HG03442 (cell line): ENCODE measurements at regions not wholly inside any gene's neighbourhood (a gene's known extent, or its start where the extent isn't known, plus 50 kb on each side); places are given as distances from the start of the nearest gene placed in this dataset.

Source experiments
- ATAC-seq: cut with Tn5 transposase; IDR thresholded peaks from one replicate; pipeline ENCODE4 v1.9.1; 2021; ENCODE audit warnings: mild to moderate bottlenecking, moderate library complexity; ENCODE audit not compliant: unreplicated experiment

DNA sequence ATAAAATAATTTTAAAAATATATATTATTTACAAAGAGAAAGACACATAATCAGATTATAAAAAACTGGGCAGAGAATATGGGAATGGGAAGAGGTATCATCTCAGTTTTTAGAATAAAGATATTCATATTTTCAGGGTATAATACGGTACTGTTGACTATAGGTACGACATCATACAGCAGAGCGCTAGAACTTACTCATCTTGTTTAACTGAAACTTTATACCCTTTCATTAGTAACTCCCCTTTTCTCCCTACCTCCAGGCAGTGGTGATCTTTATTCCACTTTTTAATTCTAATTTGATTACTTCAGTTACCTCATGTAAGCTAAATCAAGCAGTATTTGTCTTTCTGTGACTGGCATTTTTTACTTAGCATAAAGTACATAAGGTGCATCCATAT lies 742.1 kb downstream of the MTRR start:
- no peak for ATAC-seq

DNA sequence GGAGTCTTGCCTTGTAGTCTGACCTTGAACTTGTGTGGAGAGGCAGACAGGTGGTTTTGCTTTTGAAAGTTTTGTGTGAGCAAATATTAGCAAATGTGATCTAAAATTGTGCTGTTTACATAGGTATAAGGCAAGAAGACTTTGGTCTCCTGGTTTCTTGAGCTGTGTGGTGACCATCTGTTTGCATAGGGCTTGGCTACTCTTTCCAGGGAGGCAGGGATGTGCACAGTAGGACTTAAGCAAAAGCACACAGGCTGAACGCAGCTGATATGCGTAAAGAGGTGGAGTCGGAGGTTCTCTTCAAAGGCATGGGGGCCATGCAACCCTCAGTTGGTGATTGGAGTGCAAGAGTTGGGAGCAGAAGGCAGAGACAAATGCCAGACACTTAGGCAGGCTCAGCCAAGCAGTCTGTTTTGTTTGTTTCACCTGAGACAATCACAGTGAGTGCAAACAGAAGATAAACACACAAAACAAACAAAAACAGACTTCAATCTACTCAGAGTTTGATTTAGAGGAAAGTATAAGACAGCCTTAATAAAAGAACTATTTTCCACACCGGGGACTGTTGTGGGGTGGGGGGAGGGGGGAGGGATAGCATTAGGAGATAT lies 744.2 kb downstream of the MTRR start:
- no peak for ATAC-seq

DNA sequence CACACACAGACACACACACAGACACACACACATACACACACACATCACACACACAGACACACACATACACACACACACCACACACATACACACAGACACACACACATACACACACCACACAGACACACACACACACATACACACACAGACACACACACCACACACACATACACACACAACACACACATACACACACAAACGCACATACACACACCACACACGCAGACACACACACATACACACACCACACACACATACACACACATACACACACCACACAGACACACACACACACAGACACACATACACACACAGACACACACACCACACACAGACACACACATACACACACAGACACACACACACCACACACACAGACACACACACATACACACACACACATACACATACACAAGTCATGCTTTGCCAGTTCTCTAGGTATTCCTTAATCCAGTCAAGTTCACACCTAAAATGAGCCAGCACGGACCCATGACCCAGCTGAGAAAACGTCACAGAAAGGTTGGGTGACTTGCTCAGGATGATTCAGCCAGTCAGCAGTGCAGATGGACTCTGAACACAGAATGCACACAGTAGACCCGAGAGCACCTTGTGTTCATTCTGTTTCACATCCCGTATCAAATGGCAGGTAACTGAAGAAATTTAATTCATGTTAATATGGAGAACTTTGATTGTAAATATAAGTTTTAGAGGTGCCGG lies 746.4 kb downstream of the MTRR start:
- ATAC-seq: no peak

DNA sequence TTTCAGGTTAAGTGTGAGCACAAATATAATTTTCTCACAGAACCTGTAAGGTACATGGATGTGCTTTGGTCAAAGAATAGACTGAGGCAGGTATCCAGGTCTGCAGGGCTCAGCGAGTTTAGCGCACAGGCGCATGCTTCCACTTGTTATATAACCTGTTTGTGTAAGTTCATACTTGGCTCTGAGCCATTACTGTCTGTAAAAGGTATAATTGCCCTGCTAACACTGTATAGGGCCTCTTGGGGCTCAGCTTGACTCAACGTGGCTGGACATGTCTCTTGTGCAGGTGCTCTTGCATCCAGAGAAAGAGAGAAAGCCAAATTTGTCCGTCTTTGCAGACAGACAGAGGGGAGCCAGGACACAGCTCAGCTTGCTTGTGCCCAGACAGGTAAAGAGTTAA lies 759.6 kb downstream of the MTRR start:
- ATAC-seq: no peak

DNA sequence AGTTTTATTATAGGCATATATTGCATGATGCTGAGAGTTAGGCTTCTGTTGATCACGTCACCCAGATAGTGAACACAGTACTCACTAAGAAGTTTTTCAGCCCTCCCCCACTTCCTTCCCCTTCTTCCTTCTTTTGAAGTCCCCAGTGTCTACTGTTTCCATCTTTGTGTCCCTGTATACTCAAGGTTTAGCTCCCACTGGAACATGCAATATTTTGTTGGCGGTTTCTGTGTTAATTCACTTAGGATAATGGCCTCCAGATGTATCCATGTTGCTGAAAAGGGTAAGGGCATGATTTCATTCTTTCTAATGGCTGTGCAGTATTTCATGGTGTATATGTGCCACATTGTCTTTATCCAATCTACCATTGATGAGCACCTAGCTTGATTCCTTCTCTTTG lies 764.3 kb downstream of the MTRR start:
- ATAC-seq: no peak

DNA sequence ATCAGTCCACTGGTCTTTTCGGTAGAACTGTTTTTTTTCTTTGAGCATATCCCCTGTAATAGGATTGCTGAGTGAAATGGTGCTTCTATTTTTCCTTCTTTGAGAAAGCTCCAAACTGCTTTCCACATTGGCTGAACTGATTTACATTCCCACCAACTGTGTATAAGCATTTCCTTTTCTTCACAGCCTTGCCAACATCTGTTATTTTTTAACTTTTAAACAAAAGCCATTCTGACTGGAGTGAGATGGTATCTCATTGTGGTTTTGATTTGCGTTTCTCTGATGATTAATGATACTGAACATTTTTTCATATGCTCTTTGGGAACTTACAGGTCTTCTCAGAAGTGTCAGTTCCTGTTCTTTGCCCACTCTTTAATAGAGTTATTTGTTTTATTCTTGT lies 764.7 kb downstream of the MTRR start:
- no peak for ATAC-seq

DNA sequence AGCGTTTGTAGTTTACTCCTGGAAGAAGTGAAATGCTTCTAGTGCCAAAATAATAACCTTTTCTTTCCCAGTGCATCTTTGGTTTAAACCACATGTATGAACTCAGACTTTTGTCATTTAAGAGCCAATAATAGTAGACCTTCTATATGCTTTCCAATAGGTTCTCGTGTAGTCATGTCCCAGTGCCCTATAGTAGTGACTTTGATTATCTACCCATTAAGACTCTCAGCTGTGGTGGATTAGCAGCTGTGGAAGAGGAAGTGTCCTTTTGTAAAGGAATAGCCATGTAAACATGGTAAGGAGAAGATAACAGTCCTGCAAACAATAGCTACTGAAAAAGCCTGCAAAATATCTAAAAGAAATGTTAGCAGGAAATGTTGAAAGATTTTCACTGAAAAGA lies 765.3 kb downstream of the MTRR start:
- ATAC-seq: no peak

DNA sequence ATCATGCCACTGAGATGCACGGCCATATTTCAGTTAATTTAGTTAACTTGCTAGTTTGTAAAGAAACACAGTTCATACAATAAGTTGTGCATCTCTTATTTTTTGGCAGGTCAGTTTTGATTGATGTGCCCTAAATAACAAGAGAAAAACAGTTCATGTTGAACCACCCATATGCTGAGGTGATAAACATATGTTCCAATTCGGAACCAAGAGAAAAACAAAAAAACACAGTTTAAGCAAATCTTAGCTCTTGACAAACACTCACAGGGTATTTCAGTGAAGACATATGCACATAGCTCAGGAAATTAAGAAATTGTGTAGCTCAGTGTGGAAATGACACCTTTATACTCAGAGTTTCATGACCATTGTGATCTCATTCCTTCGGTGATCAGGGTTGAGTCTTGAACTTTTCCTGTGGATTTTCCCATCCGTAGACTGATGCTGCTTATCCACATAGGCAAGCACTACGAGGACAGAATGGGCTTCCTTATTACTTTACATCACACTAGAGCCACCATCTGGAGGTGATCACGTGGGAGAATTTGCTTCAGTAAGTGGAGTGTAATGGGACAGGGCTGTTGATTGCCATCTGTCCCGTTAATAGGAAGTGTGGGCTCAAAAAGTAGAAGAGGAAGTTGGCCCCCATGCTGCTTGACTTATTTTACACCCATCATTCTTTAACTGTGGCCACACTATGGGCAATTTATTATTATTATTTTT lies 773.0 kb downstream of the MTRR start:
- ATAC-seq: no peak

DNA sequence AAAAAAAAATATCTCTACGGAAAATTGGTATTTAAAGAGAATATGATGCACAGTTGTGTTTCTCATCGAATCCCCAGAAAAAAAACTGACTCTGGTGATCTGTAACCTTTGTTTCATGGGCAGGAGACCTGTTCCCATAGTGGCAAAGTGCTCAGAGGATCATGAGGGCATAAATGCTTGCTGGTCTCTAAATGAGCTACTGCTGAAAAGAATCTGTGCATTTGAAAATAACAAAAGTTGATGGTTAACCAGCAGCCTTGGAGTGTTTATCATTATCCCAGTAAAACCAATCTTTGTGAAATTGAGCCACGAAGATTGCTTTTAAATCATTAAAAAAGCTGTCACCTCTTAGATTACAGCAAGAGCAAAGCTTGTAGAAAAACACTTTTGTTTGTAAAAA lies 775.4 kb downstream of the MTRR start:
- no peak for ATAC-seq

DNA sequence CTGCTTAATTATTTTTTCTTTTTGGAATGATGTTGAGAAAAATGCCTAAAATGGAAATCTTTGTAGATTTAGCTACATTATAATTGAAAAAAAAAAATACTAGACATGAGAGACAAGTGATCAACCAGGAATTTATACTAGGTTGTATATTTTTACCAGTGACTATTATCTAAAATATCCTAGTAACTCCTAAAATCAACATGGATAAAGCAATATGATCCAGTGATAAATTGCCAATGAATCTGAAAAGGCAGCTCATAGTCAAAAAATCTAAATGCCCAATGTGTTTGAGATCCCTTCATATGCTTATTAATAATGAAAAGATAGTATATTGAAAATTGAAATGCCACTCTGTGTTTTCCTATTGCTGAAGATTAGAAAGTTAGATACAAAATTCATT lies 778.2 kb downstream of the MTRR start:
- no peak for ATAC-seq

DNA sequence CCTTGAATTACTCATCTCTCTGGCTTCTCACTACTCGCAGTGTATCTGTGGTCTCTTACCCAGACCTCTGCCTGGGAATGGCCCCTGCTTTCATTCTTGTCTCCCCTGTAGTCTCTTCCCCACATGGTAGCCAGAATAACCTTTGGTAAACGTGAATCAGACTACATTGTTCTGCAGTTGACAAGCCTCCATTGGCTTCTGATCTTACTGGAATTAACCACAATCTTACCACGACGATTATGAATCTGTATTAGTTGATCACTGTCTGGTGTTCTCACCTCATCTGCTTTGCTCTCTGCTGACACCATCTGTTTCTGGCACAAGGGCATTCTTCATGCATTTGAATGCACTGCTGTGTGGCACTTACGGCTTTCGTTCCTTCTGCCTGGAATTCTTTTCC lies 781.2 kb downstream of the MTRR start:
- ATAC-seq: no peak

DNA sequence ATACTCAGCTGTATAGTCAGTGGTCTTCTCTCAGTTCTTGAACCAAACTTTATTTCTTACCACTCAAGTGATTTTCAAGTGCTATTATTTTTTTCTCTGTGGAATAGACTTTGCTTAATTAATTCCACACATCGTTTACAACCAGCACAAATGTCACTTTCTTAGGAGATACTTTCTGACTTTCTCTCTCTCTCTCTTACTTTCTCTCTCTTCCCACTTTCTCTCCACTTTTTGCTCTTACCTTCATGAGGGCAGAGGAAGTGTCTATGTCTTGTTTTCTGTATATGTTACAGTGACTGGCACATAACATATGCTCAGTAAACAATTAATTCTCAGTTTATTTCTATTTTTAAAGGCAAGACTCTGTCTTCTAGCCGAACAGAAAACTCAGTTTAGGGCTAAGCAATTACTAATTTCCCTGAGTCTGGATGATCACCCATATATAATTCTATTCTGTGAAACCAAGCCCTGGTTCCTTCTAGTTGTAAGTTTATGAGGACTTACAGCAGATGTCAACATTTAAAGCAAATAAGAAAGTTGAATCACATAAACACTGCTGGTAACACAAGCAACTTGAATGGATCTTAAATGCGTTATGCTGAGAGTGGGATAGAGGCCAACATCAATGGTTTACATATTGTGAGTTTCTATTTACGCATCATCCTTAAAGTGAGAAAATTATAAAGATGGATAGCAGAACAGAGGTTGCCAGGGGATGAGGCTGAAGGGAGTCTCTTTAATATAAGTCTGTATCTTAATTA lies 791.4 kb downstream of the MTRR start:
- no peak for ATAC-seq

DNA sequence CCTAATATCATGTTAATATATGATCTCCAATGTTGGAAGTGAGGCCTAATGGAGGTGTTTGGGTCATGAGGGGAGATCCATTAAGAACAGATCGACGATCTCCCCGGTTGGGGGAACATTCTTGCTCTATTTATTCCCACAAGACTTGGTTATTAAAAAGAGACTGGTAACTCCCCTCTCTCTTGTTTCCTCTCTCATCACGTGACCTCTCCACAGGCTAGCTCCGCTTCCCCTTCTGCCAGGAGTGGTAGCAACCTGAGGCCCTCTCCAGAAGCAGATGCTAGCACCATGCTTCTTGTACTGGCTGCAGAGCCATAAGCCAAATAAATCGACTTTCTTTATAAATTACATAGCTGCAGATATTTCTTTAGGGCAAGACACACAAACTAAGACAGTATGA lies 794.4 kb downstream of the MTRR start:
- ATAC-seq: no peak

DNA sequence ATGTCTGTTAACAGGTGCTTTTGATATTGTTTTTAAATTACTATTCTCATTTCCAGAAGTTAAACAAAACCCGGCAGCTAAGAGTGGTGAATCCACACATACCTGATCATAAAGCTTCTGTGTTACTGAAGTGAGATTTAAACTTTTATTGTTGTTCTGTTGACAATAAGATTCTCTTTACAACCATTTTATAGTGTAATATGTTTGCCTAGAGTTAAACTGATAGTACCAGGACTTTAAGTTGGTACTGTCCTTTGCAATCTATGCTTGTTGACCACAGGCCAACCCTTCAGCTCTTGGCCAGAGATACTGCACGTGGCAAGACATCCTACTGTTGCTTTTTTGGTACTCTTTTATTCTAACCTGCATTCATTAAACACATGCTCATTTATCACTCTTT lies 806.2 kb downstream of the MTRR start:
- no peak for ATAC-seq

DNA sequence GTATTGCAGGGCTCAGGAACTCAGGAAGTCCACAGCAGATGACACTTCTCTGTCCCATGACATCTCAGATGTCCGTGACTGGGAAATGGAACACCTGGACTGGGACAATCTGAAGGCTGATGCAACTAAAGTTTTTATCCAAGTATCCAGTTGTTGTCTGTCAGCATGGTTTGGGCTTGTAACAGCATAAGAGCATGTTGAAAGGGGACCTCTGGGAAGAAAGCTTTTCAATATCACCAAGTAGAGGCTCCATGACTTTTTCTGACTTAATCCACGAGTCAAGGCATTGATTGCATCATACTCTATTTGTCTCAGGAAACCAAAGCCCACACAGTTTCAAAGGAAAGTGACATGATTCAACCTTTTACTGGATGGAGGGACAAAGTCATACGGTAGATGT lies 807.7 kb downstream of the MTRR start:
- no peak for ATAC-seq

DNA sequence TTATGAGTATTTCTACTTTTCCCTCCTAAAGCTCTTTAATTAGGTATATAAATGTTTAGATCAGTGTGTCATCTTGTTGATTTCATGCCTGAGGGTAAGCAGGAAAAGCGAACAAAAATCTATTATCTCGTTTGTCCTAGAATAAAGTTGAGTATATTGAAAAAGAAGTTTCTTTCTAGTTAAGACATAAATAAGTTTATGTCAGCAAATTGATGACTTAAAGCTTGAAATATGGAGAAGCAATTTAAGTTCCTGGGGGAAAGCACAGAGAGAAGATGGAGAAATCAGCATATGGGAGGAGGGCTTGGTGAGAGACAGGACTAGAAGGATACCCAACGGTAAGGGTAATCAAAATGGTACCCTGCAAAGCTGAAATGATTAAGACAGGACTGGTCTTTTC lies 813.4 kb downstream of the MTRR start:
- no peak for ATAC-seq

DNA sequence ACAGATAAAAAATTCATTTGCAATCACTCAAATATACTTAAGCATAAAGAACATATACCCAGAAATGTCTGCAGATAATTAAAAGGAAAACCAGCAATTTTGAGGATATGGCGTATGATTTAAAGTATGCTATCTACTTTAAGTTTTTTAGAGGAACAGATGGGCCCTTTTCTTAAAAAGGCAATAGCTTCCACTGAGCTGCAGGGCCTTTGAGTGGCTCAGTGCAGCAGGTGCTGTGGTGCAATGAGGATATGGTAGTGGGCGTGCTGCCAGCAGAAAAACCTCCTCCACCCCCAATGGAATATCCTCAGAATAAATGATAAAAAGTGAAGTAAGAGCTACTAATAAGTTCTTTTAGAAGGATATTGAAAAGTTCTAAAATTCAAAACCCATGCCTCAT lies 814.5 kb downstream of the MTRR start:
- no peak for ATAC-seq

DNA sequence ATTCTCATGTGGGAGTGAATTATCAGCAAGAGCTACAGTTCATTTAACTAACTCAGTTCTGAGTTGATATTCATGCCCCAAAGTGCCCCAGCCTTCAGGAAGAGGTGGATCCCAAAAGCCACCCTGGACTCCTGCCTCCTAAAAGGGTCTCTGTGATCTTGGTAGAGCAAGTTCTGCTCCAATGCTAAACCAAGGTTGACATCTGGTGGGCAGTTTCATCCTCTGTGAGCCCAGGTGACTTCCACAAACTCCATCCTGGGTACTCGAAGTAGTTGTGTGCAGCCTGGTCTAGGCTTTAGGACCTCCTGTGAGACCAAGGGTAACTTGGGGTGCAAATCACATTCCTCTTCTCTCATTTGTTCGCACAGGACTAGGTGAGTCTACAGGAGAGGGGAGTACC lies 816.8 kb downstream of the MTRR start:
- ATAC-seq: no peak

DNA sequence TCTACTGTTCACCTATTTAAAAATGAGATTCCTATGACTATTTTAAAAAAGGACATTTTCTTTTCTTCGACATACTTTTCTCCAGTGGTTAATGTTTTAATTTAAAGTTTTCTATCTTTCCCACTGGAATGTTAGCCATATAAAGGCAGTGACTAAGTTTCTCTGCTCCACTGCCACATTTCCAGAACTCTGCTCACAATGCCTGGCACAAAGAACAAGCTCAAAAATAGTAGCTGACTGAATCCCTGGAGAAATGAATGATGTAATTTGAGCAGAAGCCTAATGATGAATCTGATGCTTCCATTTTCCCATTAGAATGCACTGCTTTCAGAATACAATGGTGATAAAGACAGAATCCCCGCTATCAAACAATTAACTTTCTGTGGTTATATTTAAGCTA lies 817.8 kb downstream of the MTRR start:
- ATAC-seq: no peak

DNA sequence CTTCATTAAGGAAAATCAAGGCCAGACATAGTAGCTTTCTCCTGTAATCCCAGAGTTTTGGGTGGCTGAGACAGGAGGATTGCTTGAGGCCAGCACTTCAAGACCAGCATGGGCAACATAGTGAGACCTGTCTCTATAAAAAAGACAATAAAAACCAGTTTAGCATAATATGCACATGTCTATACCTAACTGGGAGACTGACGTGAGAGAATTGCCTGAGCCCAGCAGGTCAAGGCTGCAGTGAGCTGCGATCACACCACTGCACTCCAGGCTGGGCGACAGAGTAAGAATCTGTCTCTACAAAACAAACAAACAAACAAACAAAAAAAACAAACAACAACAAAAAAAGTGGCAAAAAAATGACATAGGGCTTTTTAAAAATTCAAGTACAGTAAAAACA lies 820.8 kb downstream of the MTRR start:
- ATAC-seq: no peak

DNA sequence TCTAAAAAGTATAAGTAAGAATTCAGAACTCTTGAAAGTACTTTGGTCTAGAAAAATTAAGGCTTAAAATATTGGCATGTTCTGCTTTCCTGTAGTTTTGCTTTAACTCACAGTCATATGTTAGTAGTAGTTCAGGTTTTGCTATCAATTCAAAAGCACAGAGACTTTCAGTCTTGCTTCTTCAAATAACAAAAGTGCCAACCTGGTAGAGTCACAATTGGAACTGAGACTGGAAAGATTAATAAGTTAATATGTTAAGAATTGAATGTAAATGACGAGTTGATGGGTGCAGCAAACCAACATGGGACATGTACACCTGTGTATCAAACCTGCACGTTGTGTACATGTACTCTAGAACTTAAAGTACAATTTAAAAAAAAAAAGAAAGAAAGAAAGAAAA lies 822.3 kb downstream of the MTRR start:
- no peak for ATAC-seq
